Right ventricle myocardium inferior (tissue), 1 donor: ENCODE measurements at regions not wholly inside any gene's neighbourhood (a gene's known extent, or its start where the extent isn't known, plus 50 kb on each side); places are given as distances from the start of the nearest gene placed in this dataset.

Source experiments
- ATAC-seq: fragments of 200-7000 bp; cut with Tn5 transposase; one replicate; pipeline ENCODE4 v1.9.1; 2020; ENCODE audit warnings: mild to moderate bottlenecking, moderate library complexity
- DNase-seq: peaks from one replicate; pipeline ENCODE4 v3.0.0; 2021; ENCODE audit errors: missing footprints
- intact Hi-C: fragments of 100-400 bp; cut with DNase I; formaldehyde crosslinking; loops from one replicate; pipeline ENCODE4 v1.11.0; 2022
- donor health status: DM: no; HTN: yes; CAD: no; lungs with severe emphysema.

GRCh38 chr6:105769987-105770386 is 316.1 kb upstream of the PRDM1 start:
- intact Hi-C loops, result no loop called here
- DNase-seq (no peak), ATAC-seq (no peak)

- ATAC-seq, result no peak
- DNase-seq, result no peak
- intact Hi-C loops, result no loop called here
These were observed 316.9 kb upstream of the PRDM1 start for GRCh38 chr6:105769197-105769596.

- ATAC-seq, result no peak
- intact Hi-C loops, result no loop called here
- DNase-seq, result no peak
These were observed 318.6 kb upstream of the PRDM1 start for GRCh38 chr6:105767541-105767940.

GRCh38 chr6:105765239-105765638 is 320.9 kb upstream of the PRDM1 start:
- intact Hi-C loops, result no loop called here
- ATAC-seq (no peak), DNase-seq (no peak)

GRCh38 chr6:105764315-105764714 is 321.8 kb upstream of the PRDM1 start:
- DNase-seq, result no peak
- intact Hi-C loops, result no loop called here
- no peak for ATAC-seq

- intact Hi-C loops, result no loop called here
These were observed 322.3 kb upstream of the PRDM1 start for GRCh38 chr6:105763866-105764265.

GRCh38 chr6:105760746-105761145 is 325.4 kb upstream of the PRDM1 start:
- ATAC-seq, result no peak

More at GRCh38 chr6:105763866-105764265, 322.3 kb upstream of the PRDM1 start:
- ATAC-seq, result no peak
- DNase-seq, result no peak

GRCh38 chr6:105759946-105760345 is 326.2 kb upstream of the PRDM1 start:
- intact Hi-C loops, result no loop called here
- ATAC-seq, result no peak
- no peak for DNase-seq

More at GRCh38 chr6:105760746-105761145, 325.4 kb upstream of the PRDM1 start:
- intact Hi-C loops, result no loop called here
- no peak for DNase-seq

GRCh38 chr6:105759015-105759414 is 327.1 kb upstream of the PRDM1 start:
- DNase-seq, result no peak
- no peak for ATAC-seq
- intact Hi-C loops, result no loop called here

GRCh38 chr6:105757512-105758200 is 328.5 kb upstream of the PRDM1 start:
- intact Hi-C loops, result no loop called here
- ATAC-seq, result no peak
- DNase-seq, result no peak

- intact Hi-C loops, result no loop called here
These were observed 330.3 kb upstream of the PRDM1 start for GRCh38 chr6:105755885-105756284.

GRCh38 chr6:105753620-105754211 is 332.4 kb upstream of the PRDM1 start:
- intact Hi-C loops, result no loop called here
- ATAC-seq (no peak), DNase-seq (no peak)

More at GRCh38 chr6:105755885-105756284, 330.3 kb upstream of the PRDM1 start:
- DNase-seq, result no peak
- no peak for ATAC-seq

GRCh38 chr6:105753207-105753606 is 332.9 kb upstream of the PRDM1 start:
- ATAC-seq (no peak), DNase-seq (no peak)
- intact Hi-C loops, result no loop called here

GRCh38 chr6:105750089-105750488 is 336.0 kb upstream of the PRDM1 start:
- intact Hi-C loops, result no loop called here
- DNase-seq, result no peak
- ATAC-seq, result no peak

- intact Hi-C loops, result no loop called here
- ATAC-seq (peak; percentile 31), DNase-seq (no peak)
These were observed 337.4 kb upstream of the PRDM1 start for GRCh38 chr6:105748737-105749161.

- DNase-seq, result no peak
- intact Hi-C loops, result no loop called here
- ATAC-seq, result no peak
These were observed 338.2 kb upstream of the PRDM1 start for GRCh38 chr6:105747823-105748405.

GRCh38 chr6:105746509-105746908 is 339.6 kb upstream of the PRDM1 start:
- ATAC-seq, result no peak
- intact Hi-C loops, result no loop called here
- DNase-seq, result no peak

- intact Hi-C loops, result no loop called here
- ATAC-seq, result no peak
- no peak for DNase-seq
These were observed 340.0 kb upstream of the PRDM1 start for GRCh38 chr6:105746130-105746505.

- no peak for DNase-seq
- intact Hi-C loops, result no loop called here
- no peak for ATAC-seq
These were observed 340.5 kb upstream of the PRDM1 start for GRCh38 chr6:105745464-105746129.

- intact Hi-C loops, result no loop called here
- DNase-seq (no peak), ATAC-seq (no peak)
These were observed 341.3 kb upstream of the PRDM1 start for GRCh38 chr6:105744815-105745214.
